Left hindlimb (tissue), 1 donor: ENCODE measurements at regions not wholly inside any gene's neighbourhood (a gene's known extent, or its start where the extent isn't known, plus 50 kb on each side); places are given as distances from the start of the nearest gene placed in this dataset.
"Not testable (repeated sequence)": the region's sequence is repeated elsewhere in the genome, so short reads cannot be mapped to it uniquely, and the experiment has no call there.

Source experiments
- DNase-seq: peaks from one replicate; pipeline ENCODE4 v3.0.0-alpha.2; 2018

DNA sequence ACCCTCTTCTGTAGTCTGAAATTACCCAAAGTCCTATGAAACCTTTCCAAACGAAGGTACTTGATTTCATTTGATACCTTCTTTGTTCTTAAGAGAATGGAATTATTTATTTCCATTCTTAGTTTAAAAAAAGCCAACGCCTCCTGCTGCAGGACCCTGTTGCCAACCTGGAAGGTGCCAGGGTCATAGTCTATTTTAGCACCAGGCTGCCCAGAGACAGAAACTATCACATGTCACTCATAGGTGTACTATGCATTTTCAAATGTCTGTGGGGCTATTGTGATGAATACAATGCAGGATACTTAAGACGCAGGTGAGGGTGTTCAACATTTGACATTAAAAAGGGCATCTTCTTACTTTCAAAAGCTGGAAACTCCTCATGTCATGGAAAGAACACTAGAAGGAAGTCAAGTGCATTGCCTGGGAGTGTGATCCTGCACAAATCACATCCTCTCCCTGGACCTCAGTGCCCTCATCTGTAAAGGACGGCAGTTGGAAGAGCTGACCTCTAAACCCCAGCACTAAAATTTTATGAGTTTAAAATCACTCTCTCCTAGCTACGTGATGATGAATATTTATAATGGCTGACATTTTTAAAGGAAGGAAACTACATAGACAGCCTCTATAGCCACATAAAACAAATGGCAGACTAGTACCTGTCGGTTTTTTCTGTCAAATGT, 107.3 kb upstream of the SYT6 start:
- no peak for DNase-seq

- DNase-seq: no peak
Measured at GRCh38 chr1:114259511-114260160, 106.0 kb upstream of the SYT6 start.

GRCh38 chr1:114258633-114259032, 105.0 kb upstream of the SYT6 start:
- DNase-seq: no peak

- DNase-seq: no peak
Measured at GRCh38 chr1:114258074-114258473, 104.4 kb upstream of the SYT6 start.

DNA sequence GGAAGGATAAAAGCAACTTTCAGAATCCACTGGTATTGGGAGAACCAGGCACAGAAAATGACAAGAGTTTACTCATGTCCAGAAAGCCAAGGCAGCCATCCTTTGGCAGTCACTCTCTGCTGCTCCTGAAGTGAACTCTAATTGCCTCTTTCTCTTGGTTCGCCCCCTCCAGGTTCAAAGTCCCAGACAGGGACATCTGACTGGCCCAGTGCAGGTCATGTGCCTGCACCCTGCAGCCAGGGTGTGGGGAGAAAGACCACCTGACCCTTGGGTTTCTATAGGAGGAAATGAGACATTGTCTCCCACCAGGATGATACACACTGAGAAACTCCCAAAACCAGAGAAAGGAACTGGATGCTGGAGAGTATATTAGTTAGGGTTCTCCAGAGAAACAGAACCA, 103.9 kb upstream of the SYT6 start:
- no peak for DNase-seq

- no peak for DNase-seq
Measured at GRCh38 chr1:114253900-114254299, 100.2 kb upstream of the SYT6 start.

- no peak for DNase-seq
Measured at GRCh38 chr1:114251573-114251939, 97.9 kb upstream of the SYT6 start.

DNA sequence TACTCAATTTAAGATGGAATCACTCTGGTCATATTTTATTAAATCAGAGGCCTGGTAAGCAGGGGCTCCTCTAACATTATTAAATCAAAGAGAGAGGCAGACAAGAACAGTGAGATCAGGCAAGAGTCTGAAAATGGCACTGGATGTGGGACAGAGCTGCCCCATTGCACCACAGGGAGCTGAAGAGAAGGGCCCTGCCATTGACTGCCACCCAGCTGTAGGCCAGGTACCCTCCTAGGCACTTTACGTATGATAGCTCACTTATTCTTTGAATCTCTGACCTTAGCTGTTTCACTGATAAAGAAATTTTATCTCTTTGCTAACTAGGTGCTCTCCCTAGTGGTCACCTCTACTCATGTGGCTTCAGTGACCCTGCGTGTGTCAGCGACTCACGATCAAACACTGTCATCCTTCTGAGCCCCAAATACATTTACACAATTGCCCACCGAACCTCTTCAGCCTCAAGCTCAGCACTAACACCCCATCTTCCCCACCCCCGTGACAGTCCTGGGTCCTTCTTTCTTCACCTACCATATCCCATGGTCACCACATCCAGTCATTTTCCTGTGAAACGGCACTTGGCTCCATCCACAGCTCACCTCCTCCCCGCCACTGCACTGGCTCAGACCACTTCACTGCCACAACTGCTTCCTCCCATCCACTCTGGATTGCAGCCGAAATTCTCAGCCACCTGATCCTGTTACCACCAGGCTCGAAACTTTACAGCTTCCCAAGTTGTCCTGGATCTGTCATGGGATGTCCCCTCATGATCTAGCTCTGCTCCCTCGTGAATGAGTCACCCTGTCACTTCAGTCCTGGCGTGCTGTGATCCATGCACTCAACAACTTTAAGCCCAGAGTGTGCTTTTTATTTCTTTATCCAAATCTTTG, 97.3 kb upstream of the SYT6 start:
- no peak for DNase-seq

- DNase-seq: no peak
Measured at GRCh38 chr1:114249691-114250090, 96.0 kb upstream of the SYT6 start.

DNA sequence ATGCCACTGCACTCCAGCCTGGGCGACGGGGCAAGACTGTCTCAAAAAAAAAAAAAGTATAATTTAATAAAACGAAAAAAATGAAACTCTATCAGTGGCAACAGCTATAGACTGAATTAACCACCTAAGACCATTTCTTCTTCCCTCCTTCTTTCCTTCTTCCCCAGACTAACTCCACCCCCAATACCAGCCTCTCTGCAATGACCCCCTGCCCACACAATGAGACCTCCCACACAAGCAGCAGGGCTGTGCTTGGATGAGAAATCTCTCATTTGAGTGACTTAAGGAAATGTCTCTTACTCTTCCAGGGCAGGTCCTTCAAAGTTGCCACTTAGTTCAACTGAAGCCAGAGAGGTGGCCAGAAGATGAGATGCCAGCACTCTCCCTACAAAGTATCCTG, 94.5 kb upstream of the SYT6 start:
- no peak for DNase-seq

DNA sequence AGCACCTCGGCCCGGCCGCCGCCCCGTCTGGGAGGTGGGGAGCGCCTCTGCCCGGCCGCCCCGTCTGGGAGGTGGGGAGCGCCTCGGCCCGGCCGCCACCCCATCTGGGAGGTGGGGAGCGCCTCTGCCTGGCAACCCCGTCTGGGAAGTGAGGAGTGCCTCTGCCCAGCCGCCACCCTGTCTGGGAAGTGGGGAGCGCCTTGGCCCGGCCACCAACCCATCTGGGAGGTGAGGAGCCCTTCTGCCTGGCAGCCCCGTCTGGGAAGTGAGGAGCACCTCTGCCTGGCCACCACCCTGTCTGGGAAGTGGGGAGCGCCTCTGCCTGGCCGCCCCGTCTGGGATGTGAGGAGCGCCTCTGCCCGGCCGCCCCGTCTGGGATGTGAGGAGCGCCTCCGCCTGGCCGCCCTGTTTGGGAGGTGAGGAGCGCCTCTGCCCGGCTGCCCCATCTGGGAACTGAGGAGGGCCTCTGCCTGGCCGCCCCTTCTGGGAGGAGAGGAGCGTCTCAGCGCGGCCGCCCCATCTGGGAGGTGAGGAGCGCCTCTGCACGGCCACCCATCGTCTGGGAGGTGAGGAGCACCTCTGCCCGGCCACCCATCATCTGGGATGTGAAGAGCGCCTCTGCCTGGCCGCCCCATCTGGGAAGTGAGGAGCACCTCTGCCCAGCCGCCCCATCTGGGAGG, 89.0 kb upstream of the SYT6 start:
- not testable (repeated sequence) for DNase-seq

GRCh38 chr1:114238053-114238452, 84.4 kb upstream of the SYT6 start:
- DNase-seq: no peak

DNA sequence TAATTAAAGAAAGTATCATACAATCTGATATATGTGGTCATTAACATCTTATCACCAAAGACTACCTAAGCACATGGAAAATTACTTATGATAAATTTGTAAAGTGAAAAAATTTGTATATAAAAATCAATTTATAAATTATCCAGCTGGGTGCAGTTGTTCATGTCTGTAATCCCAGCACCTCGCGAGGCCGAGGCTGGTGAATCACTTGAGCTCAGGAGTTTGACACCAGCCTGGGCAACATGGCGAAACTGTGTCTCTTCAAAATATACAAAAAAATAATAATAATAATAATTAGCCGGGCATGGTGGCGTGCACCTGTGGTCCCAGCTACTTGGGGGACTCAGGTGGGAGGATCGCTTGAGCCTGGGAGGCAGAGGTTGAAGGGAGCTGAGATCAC, 82.8 kb upstream of the SYT6 start:
- no peak for DNase-seq

GRCh38 chr1:114235960-114236359, 82.3 kb upstream of the SYT6 start:
- DNase-seq: no peak

GRCh38 chr1:114235281-114235680, 81.6 kb upstream of the SYT6 start:
- DNase-seq: no peak

DNA sequence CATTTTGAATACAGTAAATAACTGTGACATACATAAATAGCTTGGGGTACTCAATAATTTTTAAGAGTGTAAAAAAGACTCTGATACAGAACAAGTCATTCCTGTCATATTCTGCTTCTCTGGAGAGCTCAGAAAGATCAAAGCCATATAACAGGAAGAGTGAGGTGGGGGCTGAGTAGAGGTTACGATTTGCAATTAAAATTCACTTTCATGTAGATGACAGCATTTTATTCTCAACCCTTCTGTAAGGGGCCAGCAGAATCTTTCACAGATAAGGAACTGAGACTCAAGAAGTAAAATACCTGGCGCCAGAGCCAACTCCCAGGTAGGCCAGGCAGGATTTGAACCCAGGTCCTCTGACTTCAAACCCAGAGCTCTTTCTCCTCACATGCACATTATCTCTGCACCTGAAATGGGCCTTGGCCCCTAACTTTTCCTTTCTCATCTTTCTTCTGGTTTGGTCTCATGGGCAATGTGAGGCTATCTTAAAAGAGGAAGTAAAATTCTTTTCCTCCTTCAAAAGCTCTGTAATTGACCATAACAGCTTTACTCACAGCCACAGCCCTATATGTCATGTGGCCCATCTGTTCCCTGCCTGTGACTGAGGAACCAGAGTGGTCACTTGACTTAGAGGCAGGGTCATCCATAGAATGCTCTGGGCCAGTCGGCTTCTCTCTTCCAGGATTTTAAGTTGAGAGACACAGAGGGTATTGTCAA, 80.9 kb upstream of the SYT6 start:
- DNase-seq: no peak

- DNase-seq: no peak
Measured at GRCh38 chr1:114232691-114233090, 79.0 kb upstream of the SYT6 start.

- no peak for DNase-seq
Measured at GRCh38 chr1:114231301-114231700, 77.6 kb upstream of the SYT6 start.

DNA sequence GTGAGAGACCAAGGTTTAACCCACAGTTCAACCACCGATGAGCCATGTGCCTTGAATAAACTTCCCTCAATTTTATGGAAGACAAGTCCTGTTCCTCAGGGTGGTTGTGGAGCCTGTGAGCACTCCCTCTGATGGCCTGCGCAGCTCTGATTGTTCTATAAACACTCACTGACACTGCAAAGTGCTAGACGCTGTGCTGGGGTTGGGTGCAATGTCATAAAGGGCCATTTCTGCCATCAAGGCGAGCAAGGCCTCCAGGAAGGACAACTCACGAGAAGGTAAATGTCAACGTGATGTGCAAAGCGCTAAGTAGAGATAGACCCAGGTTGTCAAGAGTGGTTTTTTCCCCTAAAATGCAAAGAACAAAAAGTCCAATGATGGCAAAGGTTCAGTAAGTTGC, 75.7 kb upstream of the SYT6 start:
- DNase-seq: no peak

GRCh38 chr1:114227059-114227458, 73.4 kb upstream of the SYT6 start:
- DNase-seq: no peak

DNA sequence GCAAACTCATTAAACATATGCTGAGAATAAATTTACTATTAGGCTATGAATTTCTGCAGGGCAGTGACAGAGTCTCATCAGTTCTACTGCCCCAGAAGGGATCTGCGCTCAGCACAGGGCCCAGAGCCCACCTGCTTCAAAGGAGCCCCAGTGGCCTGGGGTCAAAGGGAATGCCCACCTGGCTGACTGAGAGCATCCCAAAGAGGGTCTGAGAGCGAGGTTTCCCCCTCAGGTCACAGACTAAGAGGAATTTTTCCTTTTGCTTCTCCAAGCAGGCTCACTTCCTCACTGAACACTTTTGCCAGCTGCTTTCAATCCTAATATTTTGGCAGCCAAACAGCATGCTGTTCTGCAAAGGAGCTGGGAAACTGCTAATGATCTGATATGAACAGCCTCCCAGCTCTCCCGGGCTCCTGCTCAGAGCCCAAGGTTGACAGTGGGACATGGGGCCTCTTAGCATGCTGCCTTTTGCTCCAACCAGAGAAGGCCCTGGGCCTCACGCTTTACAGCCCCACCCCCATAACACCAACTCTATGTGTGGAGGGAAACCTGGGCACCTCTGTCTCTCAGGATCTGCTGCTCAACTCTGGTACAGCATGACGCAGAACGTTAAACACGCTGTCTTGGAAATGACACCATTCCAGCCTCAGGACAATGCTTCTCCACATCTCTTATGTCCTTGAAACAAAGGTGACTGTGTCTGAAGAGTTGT, 70.7 kb upstream of the SYT6 start:
- DNase-seq: peak; percentile 58

DNA sequence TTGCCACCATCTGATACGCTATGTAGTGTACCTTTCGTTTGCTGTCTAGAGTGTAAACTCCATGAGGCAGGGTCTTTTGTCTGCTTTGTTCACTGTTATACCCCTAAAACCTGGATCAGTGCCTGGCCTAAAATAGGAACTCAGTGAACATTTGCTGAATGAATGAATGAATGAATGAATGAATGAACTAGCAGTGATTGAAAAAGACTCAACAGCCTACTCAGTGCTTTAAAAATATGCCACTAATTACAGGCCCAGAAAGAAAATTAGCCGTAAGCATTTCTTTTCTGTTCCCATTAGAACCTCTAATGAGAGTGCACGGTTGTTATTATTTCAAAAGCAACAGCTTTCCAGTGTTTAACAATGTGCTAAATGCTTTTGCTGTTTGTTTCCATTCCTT, 69.3 kb upstream of the SYT6 start:
- DNase-seq: no peak
